ENCODE measurements at regions not wholly inside any gene's neighbourhood (a gene's known extent, or its start where the extent isn't known, plus 50 kb on each side); places are given as distances from the start of the nearest gene placed in this dataset.
"Not testable (repeated sequence)": the region's sequence is repeated elsewhere in the genome, so short reads cannot be mapped to it uniquely, and the experiment has no call there.

- Histone ChIP-seq H3K4me3 (no peak overlapping the region), H3K27me3 (no peaks in the 10 kb centered on the region), H3K4me1 (no peaks in the 10 kb centered on the region), H3K36me3 (no peaks in the 10 kb centered on the region), H3K27ac (no peak overlapping the region), H3K9me3 (peaks cover 20 to 40% of the 10 kb centered on the region in 2 donors)
- DNase-seq (ENCODE audit: low spot score in 2 of 2) = no peak
- intact Hi-C loops (cut with DNase I; ENCODE audit: low total_unique reads) = no loop called here
- TF ChIP-seq CTCF (IDR thresholded peaks at IDR 0.05) (no peak), POLR2A (IDR thresholded peaks at IDR 0.05) (no peak), POLR2AphosphoS5 (IDR thresholded peaks at IDR 0.05) (no peak)
Measured at GRCh38 chr7:156509216-156509615, 131.4 kb upstream of the RNF32 start.

DNA sequence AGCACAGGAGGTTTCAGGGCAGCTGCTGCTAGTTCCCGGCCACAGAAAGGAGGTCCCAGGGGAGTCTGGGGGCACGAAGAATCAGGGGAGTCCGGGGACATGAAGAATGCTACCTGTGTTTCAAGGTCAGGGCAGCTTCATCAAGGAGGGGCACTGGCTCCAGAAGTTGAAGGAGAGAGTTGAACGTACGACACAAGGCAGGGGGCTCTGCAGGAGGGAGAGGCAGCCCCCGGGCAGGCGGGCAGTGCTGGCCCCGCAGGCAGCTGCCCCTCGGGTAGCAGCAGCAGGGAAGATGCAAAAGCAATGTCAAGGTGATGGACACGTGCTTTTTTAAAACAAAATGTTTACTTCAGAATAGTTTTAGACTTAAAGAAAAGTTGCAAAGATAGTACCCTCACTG lies 134.7 kb upstream of the RNF32 start:
- Histone ChIP-seq H3K27me3 (no peaks in the 10 kb centered on the region), H3K27ac (no peak overlapping the region), H3K4me1 (no peaks in the 10 kb centered on the region), H3K4me3 (no peak overlapping the region), H3K36me3 (no peaks in the 10 kb centered on the region), H3K9me3 (peaks cover 14 to 16% of the 10 kb centered on the region in 2 donors)
- intact Hi-C loops (cut with DNase I; ENCODE audit: low total_unique reads) = no loop called here
- DNase-seq (ENCODE audit: low spot score in 2 of 2) = no peak
- TF ChIP-seq POLR2AphosphoS5 (IDR thresholded peaks at IDR 0.05) (no peak), POLR2A (IDR thresholded peaks at IDR 0.05) (no peak), CTCF (IDR thresholded peaks at IDR 0.05) (no peak)

GRCh38 chr7:156504687-156505545 lies 135.7 kb upstream of the RNF32 start:
- intact Hi-C loops (cut with DNase I; ENCODE audit: low total_unique reads) = loop anchor here (5.0 kb wide), 1 partner anchor 1633 kb away; no protein-coding TSS in a partner anchor
- Histone ChIP-seq H3K27me3 (no peaks in the 10 kb centered on the region), H3K4me1 (no peaks in the 10 kb centered on the region), H3K4me3 (no peak overlapping the region), H3K9me3 (peaks cover 6 to 10% of the 10 kb centered on the region in 2 donors), H3K27ac (no peak overlapping the region), H3K36me3 (no peaks in the 10 kb centered on the region)
- no peak for TF ChIP-seq POLR2A (IDR thresholded peaks at IDR 0.05)
- no peak for TF ChIP-seq POLR2AphosphoS5 (IDR thresholded peaks at IDR 0.05)
- no peak for TF ChIP-seq CTCF (IDR thresholded peaks at IDR 0.05)
- no peak for DNase-seq (ENCODE audit: low spot score in 2 of 2)

- no peaks in the 10 kb centered on the region for H3K36me3 ChIP-seq
- peaks cover 0 to 8% of the 10 kb centered on the region in 2 donors for H3K9me3 ChIP-seq
- no peaks in the 10 kb centered on the region for H3K27me3 ChIP-seq
- no peak for TF ChIP-seq POLR2AphosphoS5 (IDR thresholded peaks at IDR 0.05)
- no peak for TF ChIP-seq CTCF (IDR thresholded peaks at IDR 0.05)
- no peak for TF ChIP-seq POLR2A (IDR thresholded peaks at IDR 0.05)
- intact Hi-C loops (cut with DNase I; ENCODE audit: low total_unique reads) = loop anchor here (5.0 kb wide), 1 partner anchor 1632 kb away; no protein-coding TSS in a partner anchor
- H3K4me1 ChIP-seq = no peaks in the 10 kb centered on the region
- no peak for DNase-seq (ENCODE audit: low spot score in 2 of 2)
- no peak overlapping the region for H3K27ac ChIP-seq
- H3K4me3 ChIP-seq = no peak overlapping the region
Measured at GRCh38 chr7:156504006-156504405, 136.6 kb upstream of the RNF32 start.

GRCh38 chr7:156503196-156503595 lies 137.4 kb upstream of the RNF32 start:
- Histone ChIP-seq H3K36me3 (no peaks in the 10 kb centered on the region), H3K27me3 (no peaks in the 10 kb centered on the region), H3K4me3 (no peak overlapping the region), H3K9me3 (peaks cover 0 to 8% of the 10 kb centered on the region in 2 donors), H3K27ac (no peak overlapping the region), H3K4me1 (no peaks in the 10 kb centered on the region)
- intact Hi-C loops (cut with DNase I; ENCODE audit: low total_unique reads) = loop anchor here (5.0 kb wide), 1 partner anchor 1631 kb away; no protein-coding TSS in a partner anchor
- TF ChIP-seq POLR2A (IDR thresholded peaks at IDR 0.05) = no peak
- TF ChIP-seq CTCF (IDR thresholded peaks at IDR 0.05) = no peak
- TF ChIP-seq POLR2AphosphoS5 (IDR thresholded peaks at IDR 0.05) = no peak
- no peak for DNase-seq (ENCODE audit: low spot score in 2 of 2)

- intact Hi-C loops (cut with DNase I; ENCODE audit: low total_unique reads) = loop anchor here (5.0 kb wide), 1 partner anchor 1630 kb away; no protein-coding TSS in a partner anchor
- not testable (repeated sequence) for H3K4me3 ChIP-seq; H3K36me3 ChIP-seq; H3K4me1 ChIP-seq; DNase-seq (ENCODE audit: low spot score in 2 of 2); H3K27ac ChIP-seq; H3K9me3 ChIP-seq; H3K27me3 ChIP-seq
Measured at GRCh38 chr7:156501815-156502214, 138.8 kb upstream of the RNF32 start.

Measured in breast epithelium (tissue), 4 donors.